ENCODE measurements at regions not wholly inside any gene's neighbourhood (a gene's known extent, or its start where the extent isn't known, plus 50 kb on each side); places are given as distances from the start of the nearest gene placed in this dataset.

- Histone ChIP-seq H2BK20ac (ENCODE audit: low read depth, low read length, poor library complexity, severe bottlenecking) (no peak overlapping the region), H3K14ac (ENCODE audit: insufficient read depth, low read length) (no peak overlapping the region), H3T11ph (ENCODE audit: low read length) (no peak overlapping the region), H3K79me1 (ENCODE audit: insufficient read depth, low read depth, low read length, poor library complexity, severe bottlenecking) (no peaks in the 10 kb centered on the region), H2AK5ac (ENCODE audit: insufficient read length, low read length) (no peak overlapping the region), H3K4me1 (ENCODE audit: insufficient read depth, low read length) (peaks cover 3% of the 10 kb centered on the region; the same call in 1 of the 2 replicates), H4K8ac (replicated peaks; ENCODE audit: insufficient read length, low read depth, low read length) (no peak overlapping the region), H3K23me2 (ENCODE audit: insufficient read length, low read depth, low read length, poor library complexity, severe bottlenecking) (no peaks in the 10 kb centered on the region), H4K91ac (ENCODE audit: insufficient read length, low read depth, low read length) (no peak overlapping the region), H3K18ac (ENCODE audit: insufficient read length, low read depth, low read length) (no peak overlapping the region), H3K4ac (ENCODE audit: low read depth, low read length) (no peak overlapping the region), H3K4me2 (ENCODE audit: insufficient read depth, insufficient read length, low read length) (no peak overlapping the region), H4K20me1 (ENCODE audit: control insufficient read depth, insufficient read depth, insufficient read length) (no peaks in the 10 kb centered on the region), H2BK15ac (ENCODE audit: low read depth, low read length) (no peak overlapping the region), H2AFZ (ENCODE audit: low read length) (no peak overlapping the region), H3K79me2 (ENCODE audit: insufficient read depth, low read length) (no peaks in the 10 kb centered on the region), H2BK12ac (ENCODE audit: insufficient read length, low read depth, low read length) (no peak overlapping the region), H3K27ac (ENCODE audit: insufficient read length, low read depth, low read length) (no peak overlapping the region), H3K27me3 (ENCODE audit: insufficient read depth, low read length) (0 out of 2 replicates have a peak, but pooled peaks cover 3% of the 10 kb centered on the region), H3K9me3 (ENCODE audit: control insufficient read depth, low read depth, low read length) (no peaks in the 10 kb centered on the region), H2BK5ac (ENCODE audit: insufficient read length, low read length) (no peak overlapping the region), H3K56ac (ENCODE audit: insufficient read length, low read depth, low read length) (no peak overlapping the region), H2BK120ac (ENCODE audit: low read depth, low read length, poor library complexity, severe bottlenecking) (no peak overlapping the region), H3K23ac (ENCODE audit: insufficient read length, low read depth, low read length) (no peak overlapping the region), H3K9ac (ENCODE audit: extremely low read depth, insufficient read length, low read length) (no peak overlapping the region), H4K5ac (ENCODE audit: insufficient read length, low read depth, low read length) (no peak overlapping the region)
- TF ChIP-seq CTCF (conservative IDR thresholded peaks at IDR 0.05), result peak; percentile 42; the same call in 2 of the 3 replicates
- DNase-seq, result peak; percentile 67
- Mint-ChIP-seq H3K4me3 (no peak overlapping the region), H3K27ac (no peak overlapping the region; a peak in 1 of 7 replicates), H3K4me1 (peaks cover 11 to 17% of the 10 kb centered on the region in 2 experiments), H3K9me3 (peaks cover 2 to 4% of the 10 kb centered on the region in 2 experiments; a peak in 4 of 5 replicates), H3K36me3 (ENCODE audit: insufficient read depth in 1 of 3, low read depth in 3 of 3) (peaks cover 0 to 5% (median 3%) of the 10 kb centered on the region in 3 experiments; a peak in 2 of 7 replicates), H3K27me3 (ENCODE audit: low read depth) (peaks cover 5% of the 10 kb centered on the region; the same call in 1 of the 2 replicates)
- no CpG with 5 or more reads among the region's 6 CpGs for WGBS (ENCODE audit: extremely low coverage, insufficient read length, low lambda C conversion rate)
Observed at GRCh38 chr5:7087719-7088297, 308.1 kb upstream of the ADCY2 start.

All from H9 (cell line).